Left kidney (tissue), 1 donor: ENCODE measurements at regions not wholly inside any gene's neighbourhood (a gene's known extent, or its start where the extent isn't known, plus 50 kb on each side); places are given as distances from the start of the nearest gene placed in this dataset.
"Not testable (repeated sequence)": the region's sequence is repeated elsewhere in the genome, so short reads cannot be mapped to it uniquely, and the experiment has no call there.

ENCODE experiments used
- DNase-seq: peaks from one replicate; pipeline ENCODE4 v3.0.0-alpha.2; 2013

DNA sequence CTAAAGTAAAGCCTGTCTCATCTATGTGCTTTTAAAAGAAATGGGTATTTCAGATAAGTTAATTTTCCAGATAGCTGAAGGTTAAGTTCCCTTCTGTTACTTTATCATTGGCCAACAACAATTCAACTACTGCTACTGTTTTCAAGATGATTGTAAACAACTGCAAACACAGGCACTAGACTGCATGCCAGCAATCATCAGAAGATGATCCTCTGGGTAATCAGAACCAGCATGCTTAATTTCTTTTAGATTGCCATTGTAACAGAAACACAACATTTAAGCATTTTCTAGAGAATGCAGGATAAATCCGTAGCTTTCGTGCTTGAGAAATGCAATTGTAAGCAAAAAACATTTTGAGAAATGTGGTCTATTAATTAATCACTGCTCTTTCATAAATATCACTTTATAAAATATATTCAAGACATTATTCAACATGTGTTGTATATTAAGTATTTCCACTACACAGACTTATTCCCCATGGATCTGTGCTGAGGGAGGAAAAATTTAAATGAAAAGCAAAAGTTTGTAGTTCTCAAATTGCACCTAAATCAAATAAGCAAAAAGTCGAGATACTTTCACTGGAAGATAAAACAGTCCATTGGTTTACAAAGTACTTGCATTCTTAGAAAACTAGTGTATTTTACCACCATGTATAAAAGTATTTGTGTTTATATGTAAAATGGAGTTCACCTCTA is 133.7 kb downstream of the ATL2 start:
- no peak for DNase-seq

DNA sequence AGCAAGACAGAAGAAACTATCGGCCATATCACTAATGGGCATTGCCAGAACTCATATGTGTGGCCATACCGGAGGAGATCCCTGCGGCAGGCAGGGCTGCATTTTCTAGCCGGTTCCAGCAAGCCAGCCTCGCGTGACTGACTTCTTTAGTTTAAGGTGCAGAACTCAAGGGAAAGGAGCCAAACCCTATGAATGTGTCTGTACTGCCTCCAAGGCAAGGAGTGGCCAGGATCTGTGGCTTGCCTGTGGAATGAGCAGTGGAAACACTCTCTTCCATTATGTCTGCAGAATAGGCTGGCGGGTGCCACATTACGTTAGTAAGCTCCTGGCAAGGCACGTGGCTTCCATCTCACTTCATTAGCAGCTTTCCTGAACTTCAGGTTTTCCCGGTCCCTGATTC is 137.6 kb downstream of the ATL2 start:
- DNase-seq: no peak

DNA sequence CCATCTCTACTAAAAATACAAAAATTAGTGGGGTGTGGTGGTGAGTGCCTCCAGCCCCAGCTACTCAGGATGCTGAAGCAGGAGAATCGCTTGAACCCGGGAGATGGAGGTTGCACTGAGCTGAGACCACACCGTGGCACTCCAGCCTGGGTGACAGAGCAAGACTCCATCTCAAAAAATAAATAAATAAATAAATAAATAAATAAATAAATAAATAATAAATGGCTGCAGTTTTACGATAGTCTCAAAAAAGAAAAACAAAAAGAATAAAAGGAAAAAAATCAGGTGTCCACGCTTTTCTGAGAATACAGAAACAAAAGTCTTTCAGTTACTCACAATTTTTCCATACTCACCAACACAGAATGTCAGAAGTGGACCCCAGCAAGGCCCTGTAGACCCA is 138.4 kb downstream of the ATL2 start:
- not testable (repeated sequence) for DNase-seq

DNA sequence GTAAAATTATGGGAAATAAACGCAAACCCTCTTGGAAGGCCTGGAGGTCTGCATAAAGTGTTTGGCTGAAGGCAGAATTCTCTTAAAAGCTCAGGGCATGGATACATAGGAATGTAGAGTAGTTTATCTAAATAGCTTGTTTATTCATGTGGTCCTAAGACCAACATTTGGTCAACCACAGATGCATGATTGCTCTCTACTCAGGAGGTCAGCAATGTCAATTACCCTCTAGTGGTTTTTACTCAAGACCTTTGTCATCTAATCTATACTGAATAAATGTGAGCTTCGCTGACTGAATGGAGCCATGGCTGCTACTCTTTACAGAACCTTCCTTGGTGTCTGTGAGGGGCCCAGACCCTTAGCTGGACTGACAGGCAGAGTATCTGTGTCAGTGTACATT is 139.8 kb downstream of the ATL2 start:
- no peak for DNase-seq

DNA sequence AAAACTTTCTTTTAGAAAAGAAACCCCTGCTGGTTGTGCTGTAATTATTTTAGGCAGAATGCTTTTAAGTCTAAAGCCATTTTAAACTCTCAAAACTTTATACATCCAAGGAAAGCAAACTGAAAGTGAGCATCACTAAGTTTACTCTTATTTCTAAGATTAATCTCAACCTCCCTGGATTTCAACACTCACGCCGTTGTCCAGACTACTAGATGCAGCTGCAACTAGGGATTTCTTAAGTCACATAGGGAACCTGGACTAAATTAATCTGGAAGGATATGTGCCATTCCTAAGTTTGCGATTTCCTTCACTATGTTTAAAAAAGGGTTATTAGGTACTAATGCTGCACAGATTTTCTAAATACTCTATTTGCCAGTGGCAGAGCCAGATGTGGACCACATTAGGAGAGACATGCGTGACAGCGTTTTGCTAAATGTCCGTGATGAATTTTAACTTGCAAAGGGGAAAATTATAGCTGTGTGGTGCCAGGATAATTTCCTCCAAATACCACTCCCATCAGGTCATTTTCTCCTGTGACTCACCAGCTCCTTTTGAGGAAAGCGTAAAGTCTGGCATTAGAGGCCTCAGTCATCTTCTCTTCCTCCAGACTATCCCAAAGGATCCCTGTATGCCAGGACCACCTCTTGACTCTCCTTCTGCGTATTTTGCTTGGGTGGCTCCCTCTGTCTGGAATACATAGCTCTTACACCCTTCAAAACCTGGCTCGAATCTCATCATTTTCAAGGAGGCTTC is 143.7 kb downstream of the ATL2 start:
- no peak for DNase-seq

DNA sequence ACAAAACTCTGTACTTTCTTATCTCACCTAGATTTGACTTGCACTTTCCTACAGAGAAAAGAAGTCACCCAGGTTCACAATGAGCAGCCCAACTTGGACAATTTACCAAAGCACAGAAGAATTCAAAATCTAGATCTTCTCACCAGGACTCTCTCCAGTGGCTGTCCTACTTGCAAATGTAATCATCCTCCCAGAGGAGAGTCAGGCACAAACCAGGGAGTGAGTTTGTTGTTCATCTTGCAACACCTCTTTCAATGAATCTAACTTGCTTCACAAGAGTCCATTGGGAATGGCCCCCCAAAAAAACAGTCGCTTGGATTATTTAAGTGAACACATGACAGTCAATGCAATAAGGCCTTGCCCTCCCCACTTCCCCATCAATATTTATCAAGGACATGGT is 144.6 kb downstream of the ATL2 start:
- no peak for DNase-seq

DNA sequence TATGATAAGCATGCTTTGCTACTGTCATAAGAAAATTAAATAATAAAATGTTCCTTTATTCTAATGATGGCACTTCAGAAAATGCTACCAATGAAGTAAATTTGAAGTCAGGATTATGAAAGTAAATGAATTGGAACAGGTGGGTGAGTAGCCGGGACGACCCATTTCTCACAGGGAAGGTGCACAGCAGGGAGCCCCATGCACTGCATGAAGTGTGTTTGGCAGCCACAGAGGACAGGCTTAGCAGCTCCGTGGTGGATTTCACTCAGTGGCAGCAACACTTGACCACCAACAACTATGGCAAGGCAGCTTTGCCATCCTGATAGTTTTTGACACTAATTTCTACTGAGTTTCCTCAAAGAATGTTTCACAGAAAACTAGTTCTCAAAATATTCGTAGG is 146.3 kb downstream of the ATL2 start:
- DNase-seq: no peak

DNA sequence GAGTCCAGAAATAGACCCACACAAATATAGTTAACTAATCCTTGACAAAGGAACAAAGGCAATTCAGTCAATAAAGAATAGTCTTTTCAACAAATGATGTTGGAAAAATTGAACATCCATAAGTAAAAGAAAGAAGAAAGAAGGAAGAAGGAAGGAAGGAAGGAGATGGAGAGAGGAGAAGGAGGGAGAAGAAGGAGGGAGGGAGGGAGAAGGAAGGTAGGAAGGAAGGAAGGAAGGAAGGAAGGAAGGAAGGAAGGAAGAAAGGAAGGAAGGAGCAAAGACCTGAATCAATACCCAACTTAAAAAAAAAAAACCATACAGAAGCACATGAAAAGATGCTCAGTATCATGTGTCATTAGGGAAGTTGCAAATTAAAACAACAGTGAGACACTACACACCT is 148.3 kb downstream of the ATL2 start:
- DNase-seq: no peak

DNA sequence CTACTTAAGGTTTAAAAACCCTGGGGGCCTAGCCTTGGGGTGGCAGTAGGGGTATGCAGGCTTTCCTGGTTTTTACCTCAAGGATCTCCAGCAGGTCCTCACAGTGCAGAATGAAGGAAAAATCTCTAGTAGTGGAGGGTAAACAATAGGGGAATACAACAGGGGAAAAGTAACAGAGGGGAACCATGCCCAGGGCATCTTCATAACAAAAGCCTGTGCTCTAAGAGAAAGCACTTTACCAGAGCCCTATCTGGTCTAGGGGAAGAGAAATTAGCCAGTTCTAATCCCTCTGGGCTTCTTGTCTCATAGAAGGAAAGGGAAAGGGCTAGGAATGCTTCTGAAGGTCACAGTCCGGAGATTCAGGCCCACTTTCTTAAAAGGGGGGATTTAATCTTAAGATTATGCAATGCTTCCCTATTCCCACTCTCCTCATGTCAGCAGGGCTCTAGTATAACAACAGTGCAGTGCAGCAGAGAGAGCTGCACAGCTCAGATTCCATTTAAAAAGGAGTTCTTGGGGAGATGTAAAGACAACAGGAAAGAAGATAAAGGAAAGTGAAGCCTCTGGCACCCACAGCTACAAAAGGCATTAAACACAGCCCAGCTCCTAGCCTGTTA is 149.0 kb upstream of the CYP1B1 start:
- no peak for DNase-seq

DNA sequence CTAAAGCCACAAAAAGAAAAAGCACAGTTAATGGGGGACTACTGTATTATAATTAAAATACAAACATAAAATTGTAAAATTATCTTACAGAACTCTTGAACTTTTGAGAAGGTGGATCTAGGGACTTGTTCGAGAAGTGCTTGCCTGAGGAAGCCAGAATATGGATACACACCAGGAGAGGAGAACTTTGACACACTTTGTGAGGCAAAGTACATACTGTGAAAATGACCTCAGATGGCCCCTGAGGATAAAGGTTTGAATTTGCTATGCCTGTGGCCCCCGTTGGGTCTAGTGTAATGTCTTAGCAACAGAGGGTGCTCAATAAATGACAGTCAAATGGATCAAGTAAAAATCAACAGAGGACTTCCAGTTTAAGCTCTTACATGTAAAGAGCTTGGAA is 148.2 kb upstream of the CYP1B1 start:
- no peak for DNase-seq

DNA sequence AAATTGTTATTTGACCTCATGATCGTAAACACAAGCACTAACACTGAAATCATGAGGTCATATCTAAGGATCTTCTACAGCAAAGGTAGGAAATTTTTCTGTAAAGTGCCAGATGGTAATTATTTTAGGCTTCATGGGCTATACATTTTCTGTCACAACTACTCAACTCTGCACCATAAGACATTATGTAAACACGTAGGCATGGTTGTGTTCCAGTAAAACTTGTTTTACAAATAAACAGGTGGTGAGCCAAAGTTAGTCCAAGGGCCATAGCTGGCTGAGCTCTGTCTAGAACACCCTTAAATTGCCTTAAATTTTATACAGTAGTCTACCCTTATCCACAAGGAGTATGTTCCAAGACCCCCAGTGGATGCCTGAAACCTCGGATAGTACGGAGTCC is 147.3 kb upstream of the CYP1B1 start:
- DNase-seq: no peak

DNA sequence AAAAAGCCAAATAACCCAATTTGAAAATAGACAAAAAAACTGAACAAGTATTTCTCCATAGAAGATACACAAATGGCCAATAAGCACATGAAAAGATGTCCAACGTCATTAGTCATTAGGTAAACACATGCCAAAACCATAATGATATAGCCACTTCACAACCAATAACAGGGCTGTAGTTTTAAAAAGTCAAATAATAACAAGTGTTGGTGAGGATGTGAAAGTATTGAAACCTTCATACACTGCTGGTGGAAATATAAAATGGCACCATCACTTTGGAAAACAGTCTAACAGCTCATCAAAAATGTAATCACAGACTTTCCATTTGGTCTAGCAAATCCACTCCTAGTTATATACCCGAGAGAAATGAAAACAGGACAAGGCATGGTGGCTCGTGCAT is 144.2 kb upstream of the CYP1B1 start:
- DNase-seq: no peak

DNA sequence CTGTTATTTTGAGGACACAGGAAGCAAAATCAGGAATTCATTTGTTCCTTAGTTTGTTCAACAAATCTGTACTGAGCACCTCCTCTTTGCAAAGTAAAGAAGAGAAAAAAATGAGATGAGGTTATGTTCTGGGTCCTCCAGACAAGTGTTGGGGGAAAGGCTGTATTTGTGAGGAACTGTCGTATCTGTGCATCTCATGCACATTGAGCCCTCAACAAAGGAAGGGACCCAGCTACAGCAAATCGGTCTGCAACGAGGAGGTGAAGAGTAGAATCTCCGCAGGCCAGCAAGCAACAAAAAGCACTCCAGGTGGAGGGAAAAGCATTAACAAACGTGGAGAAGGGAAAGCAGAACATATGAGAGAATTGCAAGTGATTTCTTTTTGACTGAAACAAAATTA is 143.0 kb upstream of the CYP1B1 start:
- DNase-seq: no peak

DNA sequence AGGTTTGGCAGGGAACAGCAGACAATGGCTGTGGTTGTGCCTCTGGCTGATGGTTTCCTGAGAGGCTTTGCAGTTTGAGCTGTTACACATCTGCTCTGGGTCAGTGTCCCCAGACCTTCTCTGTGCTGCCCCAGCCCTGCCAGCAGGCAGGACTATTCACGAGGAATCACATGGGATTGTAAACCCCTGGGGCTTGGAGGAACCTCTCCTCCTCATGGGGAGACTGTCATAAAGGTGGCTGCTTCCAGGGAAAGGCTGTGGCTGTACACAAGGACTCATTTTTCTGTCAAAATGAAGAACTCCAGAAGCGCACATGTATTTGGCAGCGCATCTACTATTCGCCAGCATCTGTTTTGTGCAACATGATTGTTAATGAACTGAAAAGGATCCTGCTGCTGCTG is 142.6 kb upstream of the CYP1B1 start:
- DNase-seq: no peak

DNA sequence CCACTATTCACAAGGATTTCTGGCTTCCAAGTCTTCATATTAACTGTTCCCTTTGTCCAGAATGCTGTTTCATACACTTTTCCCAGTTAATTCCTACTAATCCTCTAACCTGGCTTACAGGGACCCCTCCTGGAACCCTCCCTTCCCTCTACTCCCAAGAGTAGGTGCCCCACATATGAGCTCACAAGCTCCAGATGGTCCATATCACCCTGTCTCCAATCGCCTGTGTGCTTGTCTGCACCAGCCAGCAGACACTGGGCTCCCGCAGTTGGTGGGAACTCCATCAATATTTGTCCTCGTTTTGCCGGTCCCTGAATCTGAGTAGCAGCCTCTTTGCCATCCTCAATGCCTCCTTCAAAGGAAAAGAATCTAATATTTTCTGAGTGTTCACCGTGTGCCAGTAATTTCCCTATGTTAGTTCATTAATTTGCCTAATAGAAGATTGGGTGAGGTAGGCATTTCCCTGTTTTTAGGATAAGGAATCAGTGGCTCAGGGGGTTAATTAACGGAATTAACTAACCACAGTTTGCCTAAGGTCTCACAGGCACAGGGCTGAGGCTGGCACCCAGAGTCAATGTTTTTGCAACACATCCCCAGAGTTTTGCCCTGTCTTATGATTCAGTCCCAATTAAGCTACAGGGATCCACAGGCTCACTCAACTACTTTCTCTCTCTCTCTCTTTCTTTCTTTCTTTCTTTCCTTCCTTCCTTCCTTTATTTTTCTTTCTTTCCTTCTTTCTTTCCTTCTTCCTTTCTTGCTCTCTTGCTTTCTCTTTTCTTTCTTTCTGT is 141.6 kb upstream of the CYP1B1 start:
- DNase-seq: no peak

DNA sequence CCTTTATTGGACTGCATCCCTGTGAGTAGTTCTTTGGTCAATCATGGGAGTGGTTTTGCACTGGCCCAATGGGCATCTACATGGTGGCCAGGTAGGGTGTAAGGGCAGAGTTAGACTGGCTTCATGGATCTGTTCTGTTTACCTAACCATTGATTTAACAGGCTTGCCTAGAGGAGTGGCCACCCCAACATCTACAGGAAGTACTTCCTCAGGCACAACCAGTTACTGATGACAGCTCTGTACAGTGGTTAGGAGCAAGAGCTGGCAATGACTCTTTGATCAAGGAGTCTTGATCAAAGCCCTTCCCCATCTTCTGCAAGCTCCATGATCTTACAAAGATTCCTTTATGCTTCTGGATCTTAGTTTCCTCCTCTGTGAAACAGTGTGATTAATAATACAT is 140.9 kb upstream of the CYP1B1 start:
- DNase-seq: no peak

DNA sequence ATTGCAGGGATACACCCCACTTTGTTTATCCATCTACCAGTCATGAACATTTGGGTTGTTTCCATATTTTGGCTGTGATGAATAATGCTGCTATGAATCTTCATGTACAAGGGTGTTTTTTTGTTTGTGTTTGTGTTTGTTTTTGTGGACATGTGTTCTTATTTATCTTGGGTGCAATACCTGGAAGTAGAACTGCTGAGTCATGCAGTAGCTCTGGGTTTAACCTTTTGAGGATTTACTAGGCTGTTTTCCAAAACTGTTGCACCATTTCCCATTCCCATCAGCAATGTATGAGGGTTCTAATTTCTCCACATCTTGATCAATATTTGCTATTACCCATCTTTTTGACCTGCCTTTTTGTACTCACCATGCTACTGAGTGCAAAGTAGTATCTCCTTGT is 140.0 kb upstream of the CYP1B1 start:
- no peak for DNase-seq

DNA sequence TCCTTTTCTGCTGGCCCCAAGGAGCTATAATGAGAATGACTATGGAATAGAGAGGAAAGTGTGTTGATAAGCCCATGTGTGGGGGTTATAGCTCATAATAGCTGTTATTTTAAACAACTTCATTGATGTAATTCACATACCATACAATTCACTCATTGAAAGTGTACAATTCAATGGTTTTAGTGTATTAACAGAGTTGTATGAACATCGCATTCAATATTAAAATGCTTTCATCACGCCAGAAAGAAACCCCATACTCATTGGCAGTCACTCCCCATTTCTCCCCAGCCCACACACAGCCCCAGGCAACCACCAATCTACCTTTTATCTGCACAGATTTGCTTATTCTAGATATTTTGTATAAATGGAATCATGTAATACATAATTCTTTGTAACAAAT is 139.6 kb upstream of the CYP1B1 start:
- DNase-seq: no peak

DNA sequence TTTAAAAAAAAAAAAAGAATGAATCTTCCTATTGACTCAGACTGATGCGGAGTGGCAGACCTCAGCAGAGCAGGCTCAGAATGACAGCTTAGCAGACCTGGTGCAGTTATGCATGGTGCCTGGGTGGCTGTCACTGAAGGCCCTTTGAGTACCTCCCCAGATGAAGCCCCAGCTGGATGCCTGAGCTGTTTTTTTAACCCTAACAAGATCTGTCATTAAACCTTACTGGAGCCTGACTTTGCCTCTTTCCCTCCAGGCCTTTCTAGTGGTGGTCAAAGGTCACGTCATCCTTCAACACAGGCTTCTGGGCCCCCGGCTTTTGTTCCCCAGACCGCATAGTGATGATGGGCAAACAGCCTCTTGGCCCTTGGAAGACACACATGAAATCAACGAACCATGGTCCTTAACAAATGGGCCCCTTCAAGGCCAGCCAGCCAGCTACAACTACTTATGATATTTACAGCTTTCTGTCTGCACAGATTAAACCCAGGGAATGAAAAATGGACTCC is 138.3 kb upstream of the CYP1B1 start:
- DNase-seq: peak; percentile 68

DNA sequence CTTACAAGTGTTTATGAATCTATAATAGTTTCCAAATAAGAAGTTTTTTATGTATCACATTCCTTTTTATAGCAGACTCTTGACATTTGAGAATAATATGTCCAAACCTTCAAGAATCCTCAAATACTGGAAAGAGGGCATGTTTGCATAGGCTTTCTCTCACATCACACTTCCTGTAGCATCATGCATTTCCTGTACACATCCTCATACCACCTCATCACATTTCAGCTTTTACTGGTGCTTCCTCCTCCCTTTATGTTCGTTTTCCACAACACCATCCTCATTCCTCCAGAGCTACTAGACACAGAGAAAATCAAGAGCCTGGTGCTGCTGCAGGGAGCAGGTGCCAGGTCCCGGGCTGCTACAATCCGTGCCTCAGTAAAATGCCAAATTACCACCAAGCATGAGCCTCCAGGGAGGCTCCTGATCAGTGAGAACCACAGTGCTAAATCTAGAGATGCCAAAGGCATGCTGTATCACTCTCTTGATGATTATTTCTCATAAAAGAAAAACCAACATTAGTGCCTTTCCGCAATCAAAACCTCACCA is 137.7 kb upstream of the CYP1B1 start:
- DNase-seq: no peak

DNA sequence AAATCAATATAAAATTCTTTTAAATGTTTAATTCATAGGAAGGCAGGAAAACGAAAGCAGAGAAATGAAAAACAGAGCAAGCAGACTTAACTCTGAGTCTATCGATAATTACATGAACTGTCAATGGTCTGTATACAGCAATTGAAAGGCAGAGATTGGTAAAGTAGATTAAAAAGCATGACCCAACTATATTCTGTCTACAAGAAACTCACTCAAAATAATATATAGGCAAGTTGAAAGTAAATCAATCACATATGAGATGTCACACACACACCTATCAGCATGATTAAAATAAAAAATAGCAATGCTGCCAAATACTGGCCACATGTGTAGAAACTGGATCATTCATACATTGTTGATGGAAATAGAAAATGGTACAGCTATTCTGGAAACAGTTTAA is 136.4 kb upstream of the CYP1B1 start:
- no peak for DNase-seq

DNA sequence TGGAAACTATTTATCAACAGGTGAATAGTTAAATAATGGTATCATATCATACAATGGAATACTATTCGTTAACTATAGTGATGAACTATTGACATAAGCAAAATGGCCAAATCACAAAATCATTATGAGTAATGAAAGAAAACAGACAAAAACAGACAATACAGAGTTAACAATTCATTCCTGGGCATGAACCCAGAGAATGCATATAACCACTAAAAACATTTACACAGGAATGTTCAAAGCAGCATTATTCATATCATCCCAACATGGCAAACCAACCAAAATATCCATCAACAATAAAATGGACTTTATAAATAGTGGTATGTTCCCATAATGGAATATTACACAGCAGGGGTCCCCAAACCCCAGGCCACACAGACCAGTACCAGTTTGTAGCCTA is 131.2 kb upstream of the CYP1B1 start:
- no peak for DNase-seq
